MM.1S (cell line): ENCODE measurements at regions not wholly inside any gene's neighbourhood (a gene's known extent, or its start where the extent isn't known, plus 50 kb on each side); places are given as distances from the start of the nearest gene placed in this dataset.
"Not testable (repeated sequence)": the region's sequence is repeated elsewhere in the genome, so short reads cannot be mapped to it uniquely, and the experiment has no call there.

Experiments
- DNase-seq: peaks from one replicate; pipeline ENCODE4 v3.0.0-alpha.2; 2015
- H2AFZ ChIP-seq: fragments of 300-600 bp; sonication (generic); 2 replicates; pipeline ENCODE4 v1.6.0; 2016; ENCODE audit warnings: antibody characterized with exemption, low read length
- H3F3A ChIP-seq: fragments of 300-600 bp; sonication (generic); 2 replicates; pipeline ENCODE4 v1.6.1; 2016; ENCODE audit warnings: mild to moderate bottlenecking, antibody characterized with exemption, low read length, moderate library complexity, mixed read lengths; ENCODE audit not compliant: insufficient read depth
- H3K27ac ChIP-seq: fragments of 300-600 bp; sonication (generic); 2 replicates; pipeline ENCODE4 v1.5.1; 2016; ENCODE audit warnings: mild to moderate bottlenecking, low read length
- H3K27me3 ChIP-seq: fragments of 300-600 bp; sonication (generic); replicated peaks from 2 replicates; pipeline ENCODE4 v1.6.0; 2016; ENCODE audit warnings: low read length; ENCODE audit not compliant: insufficient read depth
- H3K36me3 ChIP-seq: fragments of 300-600 bp; sonication (generic); replicated peaks from 2 replicates; pipeline ENCODE4 v1.6.1; 2016; ENCODE audit warnings: mild to moderate bottlenecking, low read length, mixed read lengths; ENCODE audit not compliant: insufficient read depth
- H3K4me1 ChIP-seq: fragments of 300-600 bp; sonication (generic); 2 replicates; pipeline ENCODE4 v1.6.1; 2016; ENCODE audit warnings: low read length, mixed read lengths
- H3K4me2 ChIP-seq: fragments of 300-600 bp; sonication (generic); 2 replicates; pipeline ENCODE4 v1.6.0; 2016; ENCODE audit warnings: low read depth, low read length
- H3K4me3 ChIP-seq: fragments of 300-600 bp; sonication (generic); 2 replicates; pipeline ENCODE4 v1.5.1; 2016; ENCODE audit warnings: low read length, mixed read lengths
- H3K79me2 ChIP-seq: fragments of 300-600 bp; sonication (generic); 2 replicates; pipeline ENCODE4 v1.6.1; 2016; ENCODE audit warnings: mixed run types, low read length, mixed read lengths
- H3K9ac ChIP-seq: fragments of 300-600 bp; sonication (generic); 2 replicates; pipeline ENCODE4 v1.6.1; 2016; ENCODE audit warnings: low read length, mixed read lengths
- H3K9me2 ChIP-seq: fragments of 300-600 bp; sonication (generic); replicated peaks from 2 replicates; pipeline ENCODE4 v1.6.1; 2016; ENCODE audit warnings: mild to moderate bottlenecking, low read length, mixed read lengths; ENCODE audit not compliant: insufficient read depth
- H3K9me3 ChIP-seq: fragments of 300-600 bp; sonication (generic); replicated peaks from 2 replicates; pipeline ENCODE4 v1.6.1; 2016; ENCODE audit warnings: mild to moderate bottlenecking, low read length, mixed read lengths; ENCODE audit not compliant: insufficient read depth
- H4K20me1 ChIP-seq: fragments of 300-600 bp; sonication (generic); 2 replicates; pipeline ENCODE4 v1.6.1; 2016; ENCODE audit warnings: mild to moderate bottlenecking, low read length, moderate library complexity, mixed read lengths; ENCODE audit not compliant: insufficient read depth
- CTCF ChIP-seq: fragments of 300-600 bp; sonication (generic); IDR thresholded peaks from 2 replicates; pipeline ENCODE4 v1.5.1; 2016; ENCODE audit warnings: antibody characterized with exemption, low read length, mixed read lengths
- EZH2 ChIP-seq: fragments of 300-600 bp; sonication (generic); optimal IDR thresholded peaks from 2 replicates; pipeline ENCODE3; 2017; ENCODE audit warnings: low read depth, mild to moderate bottlenecking, antibody characterized with exemption, low read length, mixed read lengths
- EZH2phosphoT487 ChIP-seq: fragments of 300-600 bp; sonication (generic); IDR thresholded peaks from 2 replicates; pipeline ENCODE4 v1.6.1; 2018; ENCODE audit warnings: antibody characterized with exemption, low read length

- Histone ChIP-seq H3K36me3 (no peaks in the 10 kb centered on the region), H3K9me2 (no peaks in the 10 kb centered on the region), H3F3A (no peaks in the 10 kb centered on the region), H3K4me3 (no peak overlapping the region), H3K4me1 (no peaks in the 10 kb centered on the region), H4K20me1 (no peaks in the 10 kb centered on the region), H3K9ac (no peak overlapping the region), H3K27me3 (no peaks in the 10 kb centered on the region), H3K4me2 (no peak overlapping the region), H2AFZ (no peak overlapping the region), H3K27ac (no peak overlapping the region), H3K9me3 (no peaks in the 10 kb centered on the region), H3K79me2 (no peaks in the 10 kb centered on the region)
- DNase-seq: peak; percentile 47
- no peak for TF ChIP-seq EZH2phosphoT487
- TF ChIP-seq CTCF: peak; percentile 84
- TF ChIP-seq EZH2: no peak
Observed at GRCh38 chr2:14903709-14904374, 271.3 kb downstream of the LRATD1 start.

GRCh38 chr2:14904378-14904777 is 271.9 kb downstream of the LRATD1 start:
- not testable (repeated sequence) for H2AFZ ChIP-seq, H3K9me2 ChIP-seq, H3K4me2 ChIP-seq, DNase-seq, H3F3A ChIP-seq, H3K9me3 ChIP-seq, H4K20me1 ChIP-seq, H3K4me3 ChIP-seq, H3K36me3 ChIP-seq, H3K4me1 ChIP-seq, H3K9ac ChIP-seq, H3K27me3 ChIP-seq, H3K27ac ChIP-seq, H3K79me2 ChIP-seq

- Histone ChIP-seq H2AFZ (no peak overlapping the region), H3K9ac (no peak overlapping the region), H3K4me3 (no peak overlapping the region), H3K27ac (no peak overlapping the region), H3F3A (no peaks in the 10 kb centered on the region), H3K4me1 (no peaks in the 10 kb centered on the region), H3K36me3 (no peaks in the 10 kb centered on the region), H4K20me1 (no peaks in the 10 kb centered on the region), H3K4me2 (no peak overlapping the region), H3K9me2 (no peaks in the 10 kb centered on the region), H3K79me2 (no peaks in the 10 kb centered on the region), H3K27me3 (no peaks in the 10 kb centered on the region), H3K9me3 (no peaks in the 10 kb centered on the region; the same call in 1 of the 2 replicates)
- no peak for DNase-seq
- TF ChIP-seq CTCF (no peak), EZH2 (no peak), EZH2phosphoT487 (no peak)
Observed at GRCh38 chr2:14905571-14905970, 273.1 kb downstream of the LRATD1 start.

- H3K36me3 ChIP-seq: no peaks in the 10 kb centered on the region
- H3K4me1 ChIP-seq: no peaks in the 10 kb centered on the region
- H3K27me3 ChIP-seq: no peaks in the 10 kb centered on the region
- H3K4me3 ChIP-seq: no peak overlapping the region
- no peak overlapping the region for H2AFZ ChIP-seq
- H3K9ac ChIP-seq: no peak overlapping the region
- no peak for DNase-seq
- no peak overlapping the region for H3K4me2 ChIP-seq
- TF ChIP-seq EZH2phosphoT487 (no peak), EZH2 (no peak), CTCF (no peak)
- no peaks in the 10 kb centered on the region for H3K79me2 ChIP-seq
- H4K20me1 ChIP-seq: no peaks in the 10 kb centered on the region
- no peak overlapping the region for H3K27ac ChIP-seq
- H3F3A ChIP-seq: no peaks in the 10 kb centered on the region
- no peaks in the 10 kb centered on the region; the same call in 1 of the 2 replicates for H3K9me3 ChIP-seq
- no peaks in the 10 kb centered on the region for H3K9me2 ChIP-seq
Observed at GRCh38 chr2:14907014-14907612, 274.6 kb downstream of the LRATD1 start.
